GM18909 (cell line): ENCODE measurements at regions not wholly inside any gene's neighbourhood (a gene's known extent, or its start where the extent isn't known, plus 50 kb on each side); places are given as distances from the start of the nearest gene placed in this dataset.

Experiments used
- ATAC-seq: cut with Tn5 transposase; IDR thresholded peaks from one replicate; pipeline ENCODE4 v1.9.1; 2021; ENCODE audit warnings: mild to moderate bottlenecking; ENCODE audit not compliant: unreplicated experiment, poor library complexity

- ATAC-seq: no peak
Measured at GRCh38 chr16:85415196-85416090, 197.7 kb upstream of the GSE1 start.

GRCh38 chr16:85416228-85417109 lies 196.7 kb upstream of the GSE1 start:
- ATAC-seq: no peak

DNA sequence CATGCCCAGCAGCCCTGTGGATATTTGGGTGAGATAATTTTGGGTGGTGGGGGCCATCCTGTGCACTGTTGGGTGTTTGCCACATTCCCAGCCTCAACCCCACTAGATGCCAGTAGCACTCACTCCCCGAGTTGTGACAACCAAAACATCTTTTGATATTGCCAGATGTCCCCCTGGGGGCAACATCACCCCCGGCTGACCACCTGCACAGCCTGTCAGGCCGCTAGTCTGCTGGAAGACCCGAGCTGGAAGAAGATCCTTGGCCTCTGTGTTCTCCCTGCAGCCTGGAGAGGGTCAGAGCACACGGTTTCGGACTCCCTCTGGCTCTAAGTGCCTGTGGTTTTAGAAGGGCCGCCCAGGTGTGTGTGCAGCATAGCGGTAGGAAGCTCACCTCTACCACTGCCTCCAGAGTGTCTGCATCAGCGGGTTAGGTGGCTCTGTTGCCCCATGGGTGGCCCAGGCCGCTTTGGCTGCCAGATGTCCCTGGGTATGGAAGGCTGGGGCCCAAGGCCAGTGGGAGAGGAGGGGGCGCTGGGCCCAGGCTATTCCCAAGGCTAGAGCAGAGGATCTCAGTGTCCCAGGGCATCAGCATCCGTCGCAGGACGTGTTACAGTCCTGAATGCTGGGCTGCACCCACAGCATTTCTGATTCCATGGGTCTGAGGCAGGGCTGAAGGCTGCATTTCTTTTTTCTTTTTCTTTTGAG lies 195.8 kb upstream of the GSE1 start:
- no peak for ATAC-seq

DNA sequence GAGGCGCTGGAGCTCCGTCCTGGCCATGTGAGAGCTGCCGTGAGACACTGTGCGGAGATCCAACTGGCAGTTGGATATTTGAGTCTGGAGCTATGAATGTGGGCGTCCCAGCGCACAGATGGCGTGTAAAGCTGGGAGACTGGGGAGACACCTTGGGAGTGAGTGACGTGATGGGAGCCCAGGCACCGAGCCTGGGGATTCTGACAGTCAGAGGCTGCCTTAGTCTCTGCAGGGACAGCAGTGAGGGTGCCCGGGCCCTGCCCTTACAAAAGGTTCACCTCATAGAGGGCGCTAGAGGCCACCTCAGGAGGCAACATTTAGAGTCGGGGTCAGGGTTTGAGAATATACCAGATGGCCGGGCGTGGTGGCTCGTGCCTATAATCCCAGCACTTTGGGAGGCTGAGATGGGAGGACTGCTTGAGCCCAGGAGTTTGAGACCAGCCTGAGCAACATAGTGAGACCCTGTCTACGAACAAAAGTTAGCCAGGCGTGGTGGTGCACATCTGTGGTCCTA lies 194.1 kb upstream of the GSE1 start:
- no peak for ATAC-seq

DNA sequence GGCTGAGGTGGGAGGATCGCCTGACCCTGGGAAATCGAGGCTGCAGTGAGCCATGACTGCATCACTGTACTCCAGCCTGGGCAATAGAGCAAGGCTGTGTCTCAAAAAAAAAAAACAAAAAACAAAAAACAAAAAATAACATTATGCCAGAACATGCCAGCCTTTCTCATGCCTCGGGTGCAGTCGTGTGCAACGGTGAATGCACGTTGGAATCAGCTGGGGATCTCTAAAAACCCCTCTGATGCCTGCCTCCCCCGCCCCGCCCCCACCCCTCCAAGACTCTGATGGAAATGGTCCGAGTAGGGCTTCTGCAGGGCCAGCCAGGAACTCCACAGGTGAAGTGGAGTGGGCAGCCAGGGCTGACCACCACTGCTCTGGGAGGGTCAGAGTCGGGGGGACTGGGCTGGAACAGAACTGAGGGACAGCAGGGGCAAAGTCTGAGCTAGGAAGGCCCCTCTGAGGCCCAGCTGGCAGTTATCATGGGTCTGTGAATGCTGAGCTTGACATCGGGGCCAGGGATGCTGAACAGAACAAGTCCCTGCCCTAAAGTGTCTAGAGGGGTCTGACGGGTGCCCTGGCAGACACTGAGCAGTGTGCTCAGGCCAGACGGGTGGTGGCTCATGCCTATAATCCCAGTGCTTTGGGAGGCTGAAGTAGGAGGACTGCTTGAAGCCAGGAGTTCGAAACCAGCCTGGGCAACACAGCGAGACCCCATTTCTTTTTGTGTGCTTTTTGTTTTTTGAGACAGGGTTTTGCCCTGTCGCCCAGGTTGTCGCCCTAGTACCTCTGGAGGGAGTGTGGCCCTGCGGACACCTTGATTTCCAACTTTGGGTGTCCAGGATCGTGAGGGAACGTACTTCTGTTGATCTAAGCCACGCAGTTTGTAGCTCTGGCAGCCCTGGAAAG lies 193.4 kb upstream of the GSE1 start:
- no peak for ATAC-seq

DNA sequence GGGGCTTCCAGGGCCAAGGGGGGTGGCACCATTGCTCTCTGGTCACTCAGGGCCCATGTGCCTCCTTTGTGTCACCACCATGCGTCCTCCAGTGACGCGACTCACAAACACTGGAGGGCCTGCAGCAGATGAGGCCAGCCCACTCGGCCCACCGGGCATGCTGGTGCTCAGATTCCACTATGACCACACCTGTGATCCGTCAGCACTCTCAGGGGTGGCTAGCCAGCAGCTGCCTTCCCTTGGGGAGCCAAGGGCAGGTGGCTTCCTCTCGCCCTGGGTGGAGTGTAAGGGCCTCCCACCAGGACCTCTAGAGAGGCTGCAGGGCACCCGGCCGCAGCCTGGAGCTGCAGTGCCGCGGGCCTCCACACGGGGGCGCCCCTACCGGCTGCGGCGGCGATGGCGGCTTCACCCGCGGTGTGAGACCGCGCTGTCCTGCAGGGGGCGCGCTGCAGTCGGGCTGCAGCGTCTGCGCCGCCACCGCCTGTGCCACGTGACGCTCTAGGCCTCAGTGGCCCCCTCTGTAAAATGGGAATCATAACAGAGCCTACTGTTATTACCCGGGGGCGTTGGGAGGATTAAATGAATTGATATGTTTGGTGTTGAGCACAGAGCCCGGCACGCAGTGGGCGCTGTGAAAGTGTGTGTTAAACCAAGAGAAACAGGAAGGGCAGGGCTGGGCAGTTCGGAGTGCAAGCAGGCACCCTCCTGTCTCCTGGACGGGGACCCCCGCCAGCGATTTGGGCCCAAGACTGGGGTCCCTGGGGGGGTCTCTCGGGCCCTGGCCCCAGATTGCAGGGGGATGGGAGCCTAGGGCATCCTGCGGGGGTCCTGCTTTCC lies 192.4 kb upstream of the GSE1 start:
- no peak for ATAC-seq

DNA sequence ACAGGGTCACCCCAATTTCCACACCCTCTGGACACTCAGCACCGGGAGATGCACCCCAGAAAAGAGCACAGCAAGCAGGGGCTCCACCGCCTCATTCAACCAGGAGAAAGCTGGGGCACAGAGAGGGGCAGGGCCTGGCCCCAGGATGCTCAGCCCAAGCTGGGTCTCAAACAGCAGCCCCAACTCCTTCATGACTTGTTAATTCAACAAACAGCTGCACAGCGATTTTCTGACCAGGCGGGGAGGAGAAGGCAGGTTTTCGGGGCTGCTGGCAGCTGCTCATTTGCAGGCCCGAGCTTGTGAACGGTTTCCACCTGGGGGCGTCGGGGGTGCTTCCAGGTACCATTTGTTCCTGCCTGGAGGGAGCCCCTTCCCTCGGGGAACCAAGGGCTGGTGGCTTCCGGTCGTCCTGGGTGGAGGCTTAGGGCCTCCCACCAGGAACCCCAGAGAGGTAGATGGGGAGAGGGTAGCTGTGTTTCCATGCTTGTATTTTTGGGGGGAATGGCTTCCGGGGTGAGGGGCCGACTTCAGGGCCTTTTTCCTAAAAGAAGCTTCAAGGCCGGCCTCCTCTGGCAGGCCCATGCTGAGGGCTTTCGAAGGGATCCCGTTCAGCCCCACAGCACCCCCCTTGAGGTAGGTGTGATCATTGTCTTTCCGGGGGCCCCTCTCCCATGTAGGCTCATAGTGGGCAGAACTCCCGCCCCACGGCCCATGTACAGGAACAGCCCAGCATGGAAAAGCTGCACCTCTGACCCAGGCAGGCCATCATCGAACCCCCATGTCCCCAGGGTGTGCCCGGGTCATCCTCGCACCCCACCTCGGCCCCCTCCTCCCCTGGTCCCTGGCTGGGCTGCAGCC lies 191.6 kb upstream of the GSE1 start:
- no peak for ATAC-seq

DNA sequence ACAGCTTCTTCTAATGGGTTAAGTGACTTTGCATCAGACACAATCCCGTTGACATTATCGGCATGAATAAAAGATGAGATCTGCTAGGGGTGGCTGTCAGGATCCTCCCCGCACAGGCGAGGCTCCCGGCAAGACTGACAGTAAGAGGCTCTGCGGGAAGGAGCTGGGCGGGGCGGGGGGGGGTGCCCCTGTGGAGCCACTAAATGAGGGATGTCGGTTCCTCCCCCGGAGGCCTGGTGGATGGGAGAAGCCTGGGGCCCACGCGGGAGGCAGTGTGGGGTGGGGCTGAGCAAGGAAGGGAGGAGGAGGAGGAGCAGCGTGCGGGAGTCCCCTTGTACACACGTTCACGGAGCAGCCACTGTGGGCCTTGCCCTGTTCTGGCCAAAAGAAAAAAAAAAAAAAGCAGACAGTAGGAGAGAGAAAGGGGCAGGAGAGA lies 190.9 kb upstream of the GSE1 start:
- ATAC-seq: no peak

DNA sequence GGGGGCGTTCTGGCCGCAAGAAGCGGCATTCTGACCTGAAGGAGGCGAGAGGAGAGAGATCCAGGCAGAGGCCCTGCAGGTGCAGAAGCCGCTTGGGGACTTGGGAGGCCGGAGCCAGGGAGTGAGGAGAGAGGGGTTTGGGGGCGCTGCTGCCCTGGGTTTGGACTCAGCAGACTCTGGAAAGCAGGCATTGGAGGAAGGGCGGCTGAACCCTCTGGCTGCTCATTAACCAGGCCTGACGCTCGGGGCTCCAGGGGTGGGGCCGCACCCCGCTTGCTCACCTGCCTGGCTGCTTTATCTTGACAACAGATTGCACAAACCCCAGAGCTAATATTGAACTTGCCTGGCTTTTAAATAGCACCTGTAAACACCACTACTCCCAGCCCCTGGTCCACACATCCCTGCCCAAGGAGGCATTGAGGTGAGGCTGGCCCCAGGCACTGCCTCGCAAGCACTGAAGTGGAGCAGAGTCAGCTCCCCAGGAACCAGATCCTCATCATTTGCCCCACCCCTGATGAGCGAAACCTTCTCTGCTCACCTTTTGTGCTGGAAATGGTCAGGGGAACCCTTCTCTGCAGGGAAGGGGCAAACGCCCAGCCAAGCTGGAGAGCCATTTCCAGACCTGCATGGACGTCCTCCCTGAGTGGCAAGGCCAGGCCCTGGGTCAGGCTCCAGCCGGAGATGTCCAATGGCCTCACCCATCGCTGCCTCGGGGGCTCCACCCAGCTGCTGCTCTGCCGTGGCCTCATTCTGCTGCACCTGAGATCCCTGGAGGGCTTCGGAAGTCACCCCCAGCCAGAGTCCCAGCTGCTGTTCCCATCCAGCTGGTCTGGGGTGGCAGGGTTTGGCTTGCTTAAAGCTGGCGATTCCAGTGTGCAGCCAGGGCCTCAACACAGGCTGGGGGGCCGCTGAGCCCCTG lies 190.2 kb upstream of the GSE1 start:
- no peak for ATAC-seq

DNA sequence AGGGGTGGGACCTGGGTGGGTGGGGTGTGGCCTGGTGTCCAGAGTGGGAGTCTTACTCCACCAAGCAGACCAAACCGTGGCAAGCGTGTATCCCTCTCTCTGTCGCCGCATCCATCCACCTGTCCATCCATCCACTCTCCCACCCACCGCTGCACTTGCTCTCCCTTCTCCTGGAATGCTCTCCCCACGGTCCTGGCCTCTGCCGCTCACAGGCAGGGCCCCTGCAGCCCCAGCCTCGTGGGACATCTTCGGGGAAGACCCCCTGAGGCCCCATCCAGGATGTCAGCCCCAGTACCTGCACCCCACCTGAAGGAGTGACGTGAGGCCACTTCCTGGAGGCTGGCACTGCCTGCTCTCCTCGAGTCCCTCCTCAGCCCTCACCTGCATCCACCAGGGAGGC lies 189.5 kb upstream of the GSE1 start:
- ATAC-seq: no peak

- no peak for ATAC-seq
Measured at GRCh38 chr16:85424260-85425073, 188.7 kb upstream of the GSE1 start.

DNA sequence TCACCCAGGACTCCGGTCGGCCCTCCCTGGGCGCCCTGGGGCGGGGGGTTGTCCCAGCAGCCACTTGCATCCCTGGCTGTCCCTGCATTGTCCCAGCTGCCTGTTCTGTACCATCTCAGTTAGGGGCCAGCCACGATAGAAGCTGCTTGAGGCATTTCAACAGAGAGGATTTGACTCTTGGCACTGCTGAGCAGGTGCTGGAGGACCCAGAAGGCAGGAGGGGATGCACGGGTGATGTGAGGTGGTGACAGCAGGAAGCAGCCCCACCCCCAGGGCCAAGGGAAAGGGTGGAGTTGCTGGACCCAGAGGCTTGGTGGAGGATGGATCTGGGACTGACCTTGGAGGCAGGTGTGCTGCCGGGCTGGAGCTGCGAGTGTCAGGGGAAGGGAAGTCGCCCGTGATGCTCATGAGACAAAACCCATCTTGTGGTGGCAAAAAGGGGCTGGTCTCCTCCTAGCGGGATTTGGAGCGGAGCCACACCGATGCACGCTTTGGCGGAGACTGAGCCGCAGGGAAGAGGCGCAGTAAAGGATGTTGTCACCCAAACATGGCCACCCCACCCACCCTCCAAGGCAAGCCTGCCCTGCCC lies 188.0 kb upstream of the GSE1 start:
- ATAC-seq: no peak

DNA sequence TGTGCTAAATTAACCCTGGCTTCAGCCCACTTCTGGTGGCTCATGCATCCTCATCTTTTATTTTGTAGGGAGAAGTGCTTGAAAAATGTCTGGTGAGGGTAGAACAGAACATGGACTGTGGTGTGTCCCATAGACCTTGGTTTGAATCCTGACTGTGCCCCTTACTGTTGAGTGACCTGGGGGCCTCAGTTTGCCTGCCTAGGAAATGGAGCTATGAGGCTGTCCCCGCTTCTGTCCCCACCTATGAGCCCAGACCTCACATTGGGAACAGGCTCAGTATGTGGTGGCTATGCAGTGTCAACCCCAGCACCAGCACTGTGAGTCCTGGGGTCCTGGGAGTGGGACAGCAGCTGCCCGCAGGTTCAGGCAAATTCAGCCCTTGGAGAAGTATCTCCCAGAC lies 186.3 kb upstream of the GSE1 start:
- no peak for ATAC-seq

DNA sequence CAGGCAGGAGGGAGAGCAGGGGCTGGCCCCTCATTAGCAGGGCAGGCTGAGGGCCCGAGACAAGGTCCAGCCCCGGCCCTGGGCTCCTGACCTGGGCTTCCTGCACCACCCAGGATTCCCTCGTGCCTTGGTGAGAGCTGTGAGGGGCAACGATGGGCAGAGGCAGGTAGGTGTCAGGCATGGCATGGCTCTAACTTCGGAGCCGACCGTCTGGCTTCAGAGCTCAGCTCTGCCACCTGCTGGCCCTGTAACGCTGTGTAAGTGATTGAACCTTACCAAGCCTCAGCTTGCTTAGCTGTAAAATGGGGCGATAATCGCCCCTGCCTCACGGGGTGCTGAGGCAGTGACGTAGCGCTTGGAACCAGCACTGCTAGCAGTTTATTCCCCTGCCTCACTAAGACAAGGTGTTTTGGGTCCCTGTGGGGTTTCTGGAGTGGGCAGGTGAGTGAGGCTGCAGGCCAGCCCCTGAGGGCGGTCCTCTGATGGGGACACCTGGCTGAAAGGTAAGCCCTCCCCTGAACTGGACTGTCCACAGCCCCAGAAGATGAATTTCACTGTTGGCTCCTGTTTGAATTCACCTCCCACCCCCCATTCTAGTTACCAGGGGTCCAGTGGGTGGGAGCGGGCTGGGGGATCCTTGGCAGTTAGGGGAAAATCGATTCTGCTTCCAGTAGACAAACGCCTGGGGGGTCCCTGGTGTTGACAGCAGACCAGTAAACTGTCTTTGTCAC lies 184.8 kb upstream of the GSE1 start:
- no peak for ATAC-seq
